Muscle of arm (tissue), 1 donor: ENCODE measurements at regions not wholly inside any gene's neighbourhood (a gene's known extent, or its start where the extent isn't known, plus 50 kb on each side); places are given as distances from the start of the nearest gene placed in this dataset.
"Not testable (repeated sequence)": the region's sequence is repeated elsewhere in the genome, so short reads cannot be mapped to it uniquely, and the experiment has no call there.

ENCODE experiments used
- DNase-seq: peaks from one replicate; pipeline ENCODE4 v3.0.0-alpha.2; 2013

- DNase-seq, result no peak
These were observed 75.5 kb downstream of the ASB1 start for GRCh38 chr2:238502088-238502810.

GRCh38 chr2:238502956-238503791 lies 76.4 kb downstream of the ASB1 start:
- DNase-seq, result no peak

- DNase-seq, result no peak
These were observed 77.6 kb downstream of the ASB1 start for GRCh38 chr2:238504181-238504931.

GRCh38 chr2:238505119-238505891 lies 78.6 kb downstream of the ASB1 start:
- no peak for DNase-seq

GRCh38 chr2:238505892-238506280 lies 79.2 kb downstream of the ASB1 start:
- no peak for DNase-seq

- no peak for DNase-seq
These were observed 79.8 kb downstream of the ASB1 start for GRCh38 chr2:238506371-238507068.

GRCh38 chr2:238507836-238508235 lies 81.1 kb downstream of the ASB1 start:
- no peak for DNase-seq

- no peak for DNase-seq
These were observed 82.6 kb downstream of the ASB1 start for GRCh38 chr2:238509151-238509835.

- DNase-seq, result no peak
These were observed 83.2 kb downstream of the ASB1 start for GRCh38 chr2:238509903-238510302.

- DNase-seq, result no peak
These were observed 84.3 kb downstream of the ASB1 start for GRCh38 chr2:238510911-238511613.

GRCh38 chr2:238511614-238511950 lies 84.9 kb downstream of the ASB1 start:
- DNase-seq, result no peak

- no peak for DNase-seq
These were observed 85.6 kb downstream of the ASB1 start for GRCh38 chr2:238512247-238512867.

GRCh38 chr2:238513346-238513745 lies 86.6 kb downstream of the ASB1 start:
- no peak for DNase-seq

- DNase-seq, result not testable (repeated sequence)
These were observed 87.3 kb downstream of the ASB1 start for GRCh38 chr2:238514024-238514423.

GRCh38 chr2:238515377-238515776 lies 88.7 kb downstream of the ASB1 start:
- DNase-seq, result peak; percentile 23

- no peak for DNase-seq
These were observed 90.5 kb downstream of the ASB1 start for GRCh38 chr2:238517209-238517608.

- no peak for DNase-seq
These were observed 91.6 kb downstream of the ASB1 start for GRCh38 chr2:238518172-238518820.

GRCh38 chr2:238518821-238519186 lies 92.1 kb downstream of the ASB1 start:
- no peak for DNase-seq

- DNase-seq, result no peak
These were observed 93.7 kb downstream of the ASB1 start for GRCh38 chr2:238520359-238520886.
